Cardiac muscle cell (in vitro differentiated cells and primary cell): ENCODE measurements at regions not wholly inside any gene's neighbourhood (a gene's known extent, or its start where the extent isn't known, plus 50 kb on each side); places are given as distances from the start of the nearest gene placed in this dataset.

Source experiments
- DNase-seq, 2 donors: peaks; one replicate each; pipeline versions ENCODE4 v3.0.0 to v3.0.0-alpha.2; 2010 to 2017; ENCODE audit warnings: low read depth in 1 of 2, low spot score in 1 of 2
- H3K27ac ChIP-seq: fragments of 200-600 bp; sonication (generic); 2 replicates; pipeline ENCODE4 v1.5.1; 2016
- H3K27me3 ChIP-seq: fragments of 200-600 bp; sonication (generic); 2 replicates; pipeline ENCODE4 v1.6.0; 2016; ENCODE audit warnings: control low read depth
- H3K36me3 ChIP-seq: fragments of 200-600 bp; sonication (generic); 2 replicates; pipeline ENCODE4 v1.5.1; 2016; ENCODE audit warnings: control low read depth
- H3K4me1 ChIP-seq: fragments of 200-600 bp; sonication (generic); 2 replicates; pipeline ENCODE4 v1.8.1; 2017; ENCODE audit warnings: low read depth, mild to moderate bottlenecking, mixed run types
- H3K4me3 ChIP-seq: fragments of 200-600 bp; sonication (generic); 2 replicates; pipeline ENCODE4 v1.5.1; 2016; ENCODE audit warnings: mild to moderate bottlenecking
- H3K9me3 ChIP-seq: fragments of 200-600 bp; sonication (generic); 2 replicates; pipeline ENCODE4 v1.5.1; 2017; ENCODE audit warnings: low read depth, mild to moderate bottlenecking, control low read depth
- TF ChIP-seq, protein P1 (sequence below): IDR thresholded peaks from 2 replicates; pipeline ENCODE4 v1.5.1; 2012; ENCODE audit warnings: low read depth, mild to moderate bottlenecking, low read length

DNA sequence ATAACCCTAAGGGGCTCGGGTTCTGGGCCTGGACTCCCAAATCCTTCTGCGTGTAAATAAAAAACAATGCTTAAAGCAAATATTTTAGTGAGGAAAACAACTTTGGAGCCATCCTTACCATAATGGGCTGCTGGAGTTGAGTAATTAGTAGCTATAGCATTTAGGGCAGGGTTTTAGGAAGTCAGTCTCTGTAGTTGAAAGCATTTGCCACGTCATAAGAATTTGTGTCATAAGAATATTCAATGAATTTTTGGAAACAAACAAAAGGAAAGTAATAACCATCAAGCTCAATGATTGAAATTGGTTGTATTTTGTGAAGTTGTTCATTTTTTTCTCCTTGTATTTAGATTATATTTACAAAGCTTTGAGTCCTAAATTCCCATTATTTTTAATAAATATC, 114.8 kb upstream of the ELL2 start:
- Histone ChIP-seq H3K4me1 (no peaks in the 10 kb centered on the region), H3K27me3 (no peaks in the 10 kb centered on the region), H3K9me3 (no peaks in the 10 kb centered on the region), H3K27ac (no peak overlapping the region), H3K4me3 (no peak overlapping the region), H3K36me3 (no peaks in the 10 kb centered on the region)
- DNase-seq = no peak
- TF ChIP-seq, protein P1, sequence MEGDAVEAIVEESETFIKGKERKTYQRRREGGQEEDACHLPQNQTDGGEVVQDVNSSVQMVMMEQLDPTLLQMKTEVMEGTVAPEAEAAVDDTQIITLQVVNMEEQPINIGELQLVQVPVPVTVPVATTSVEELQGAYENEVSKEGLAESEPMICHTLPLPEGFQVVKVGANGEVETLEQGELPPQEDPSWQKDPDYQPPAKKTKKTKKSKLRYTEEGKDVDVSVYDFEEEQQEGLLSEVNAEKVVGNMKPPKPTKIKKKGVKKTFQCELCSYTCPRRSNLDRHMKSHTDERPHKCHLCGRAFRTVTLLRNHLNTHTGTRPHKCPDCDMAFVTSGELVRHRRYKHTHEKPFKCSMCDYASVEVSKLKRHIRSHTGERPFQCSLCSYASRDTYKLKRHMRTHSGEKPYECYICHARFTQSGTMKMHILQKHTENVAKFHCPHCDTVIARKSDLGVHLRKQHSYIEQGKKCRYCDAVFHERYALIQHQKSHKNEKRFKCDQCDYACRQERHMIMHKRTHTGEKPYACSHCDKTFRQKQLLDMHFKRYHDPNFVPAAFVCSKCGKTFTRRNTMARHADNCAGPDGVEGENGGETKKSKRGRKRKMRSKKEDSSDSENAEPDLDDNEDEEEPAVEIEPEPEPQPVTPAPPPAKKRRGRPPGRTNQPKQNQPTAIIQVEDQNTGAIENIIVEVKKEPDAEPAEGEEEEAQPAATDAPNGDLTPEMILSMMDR = no peak

DNA sequence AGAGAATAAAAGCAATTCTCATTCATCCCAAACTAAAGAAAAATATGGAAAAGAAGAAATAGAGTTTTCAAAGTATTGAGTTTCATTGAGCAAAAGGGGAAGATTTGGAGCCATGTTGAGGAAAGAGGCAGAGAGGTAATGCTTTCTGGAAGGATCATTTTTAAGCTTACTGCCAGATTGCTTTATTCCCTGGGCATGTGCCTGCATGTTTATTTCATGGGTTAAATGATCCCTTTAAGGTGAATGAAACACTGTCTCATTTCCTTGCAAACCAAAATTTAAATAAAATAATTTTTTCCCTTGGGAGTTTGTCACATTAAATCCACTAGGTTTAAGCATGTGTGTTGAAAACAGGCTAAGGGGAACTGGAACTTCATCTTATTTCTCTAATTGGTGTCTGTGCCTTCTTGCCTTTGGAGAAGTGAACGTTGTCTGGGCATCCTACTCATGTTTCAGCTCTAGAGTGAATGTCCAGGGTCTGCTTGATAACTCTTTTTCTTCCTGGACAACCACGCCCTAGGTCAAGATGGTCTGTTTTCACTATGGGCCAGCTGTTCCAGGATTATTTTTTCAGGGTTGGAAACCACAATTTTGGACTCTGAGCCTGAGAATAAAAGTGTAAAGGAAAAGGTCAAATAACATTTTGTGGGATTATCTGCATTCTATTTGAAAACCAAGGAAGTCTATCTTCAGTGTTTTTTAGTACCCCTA, 114.1 kb upstream of the ELL2 start:
- TF ChIP-seq, protein P1 = no peak
- H3K27me3 ChIP-seq = no peaks in the 10 kb centered on the region
- no peak overlapping the region for H3K4me3 ChIP-seq
- H3K9me3 ChIP-seq = no peaks in the 10 kb centered on the region
- no peaks in the 10 kb centered on the region for H3K4me1 ChIP-seq
- DNase-seq = no peak
- no peaks in the 10 kb centered on the region for H3K36me3 ChIP-seq
- H3K27ac ChIP-seq = no peak overlapping the region

DNA sequence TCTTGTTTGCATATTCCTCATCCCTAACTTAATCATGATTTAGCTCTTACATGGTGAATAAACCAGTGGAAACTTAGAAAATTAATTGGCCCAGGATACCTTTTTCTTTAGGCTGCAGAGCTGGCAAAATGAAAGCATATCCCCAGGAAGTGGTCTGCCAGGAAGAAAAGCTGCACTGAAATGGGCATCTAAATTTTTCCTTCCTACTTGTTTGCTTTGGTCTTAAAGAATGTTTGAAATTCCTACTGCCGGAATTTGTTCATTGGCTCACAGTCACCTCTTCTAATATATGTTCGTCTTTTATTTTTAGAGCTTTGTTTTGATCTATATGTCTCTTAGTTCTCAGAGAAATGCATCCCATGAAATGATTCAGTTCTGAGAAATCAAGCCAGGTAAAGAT, 113.2 kb upstream of the ELL2 start:
- no peak for DNase-seq
- Histone ChIP-seq H3K9me3 (no peaks in the 10 kb centered on the region), H3K27ac (no peak overlapping the region), H3K4me1 (no peaks in the 10 kb centered on the region), H3K36me3 (no peaks in the 10 kb centered on the region), H3K27me3 (no peaks in the 10 kb centered on the region), H3K4me3 (no peak overlapping the region)
- TF ChIP-seq, protein P1 = no peak

DNA sequence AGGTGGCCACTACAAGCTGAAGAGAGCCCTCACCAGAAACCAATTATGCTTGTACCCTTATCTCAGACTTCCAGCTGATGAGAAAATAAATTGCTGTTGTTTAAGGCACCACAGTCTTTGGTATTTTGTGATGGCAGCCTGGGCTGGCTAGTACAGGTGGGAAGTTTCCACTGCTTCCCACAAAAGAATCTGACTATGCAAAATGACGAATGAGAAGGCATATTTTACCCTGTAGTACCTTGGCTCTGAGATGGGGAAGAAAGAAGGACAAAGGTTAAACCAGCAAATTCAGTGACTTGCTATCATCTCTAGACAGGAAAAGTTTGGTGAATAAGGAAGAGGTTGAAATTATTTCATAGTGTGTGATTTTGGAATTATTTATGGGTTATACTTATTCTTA, 112.8 kb upstream of the ELL2 start:
- H3K36me3 ChIP-seq = no peaks in the 10 kb centered on the region
- H3K27me3 ChIP-seq = no peaks in the 10 kb centered on the region
- TF ChIP-seq, protein P1 = no peak
- no peak for DNase-seq
- H3K4me3 ChIP-seq = no peak overlapping the region
- no peak overlapping the region for H3K27ac ChIP-seq
- no peaks in the 10 kb centered on the region for H3K9me3 ChIP-seq
- H3K4me1 ChIP-seq = no peaks in the 10 kb centered on the region

DNA sequence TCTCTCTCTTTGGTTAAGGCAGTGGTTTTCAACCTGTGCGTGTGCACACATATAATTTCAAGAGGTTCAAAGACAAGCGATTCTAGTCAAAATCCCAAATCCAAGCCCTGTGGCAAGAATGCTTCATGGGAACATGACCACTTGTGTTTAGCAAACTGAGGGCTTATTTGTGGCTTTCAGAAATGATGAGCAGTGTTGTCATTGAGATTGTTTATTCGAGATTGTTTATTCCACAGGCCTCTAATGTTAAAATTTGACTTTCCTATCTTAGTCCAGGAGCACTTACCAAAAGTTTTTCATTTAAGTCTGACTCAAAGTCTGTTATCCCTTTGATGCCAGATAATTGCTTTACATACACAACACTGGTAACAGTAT, 111.1 kb upstream of the ELL2 start:
- no peak overlapping the region for H3K4me3 ChIP-seq
- no peak overlapping the region for H3K27ac ChIP-seq
- no peak for DNase-seq
- no peaks in the 10 kb centered on the region for H3K9me3 ChIP-seq
- peaks cover 5% of the 10 kb centered on the region for H3K4me1 ChIP-seq
- H3K27me3 ChIP-seq = no peaks in the 10 kb centered on the region
- TF ChIP-seq, protein P1 = no peak
- no peaks in the 10 kb centered on the region for H3K36me3 ChIP-seq
